GM18858 (cell line): ENCODE measurements at regions not wholly inside any gene's neighbourhood (a gene's known extent, or its start where the extent isn't known, plus 50 kb on each side); places are given as distances from the start of the nearest gene placed in this dataset.
"Not testable (repeated sequence)": the region's sequence is repeated elsewhere in the genome, so short reads cannot be mapped to it uniquely, and the experiment has no call there.

Source experiments
- ATAC-seq: cut with Tn5 transposase; IDR thresholded peaks from one replicate; pipeline ENCODE4 v1.9.1; 2021; ENCODE audit not compliant: unreplicated experiment

DNA sequence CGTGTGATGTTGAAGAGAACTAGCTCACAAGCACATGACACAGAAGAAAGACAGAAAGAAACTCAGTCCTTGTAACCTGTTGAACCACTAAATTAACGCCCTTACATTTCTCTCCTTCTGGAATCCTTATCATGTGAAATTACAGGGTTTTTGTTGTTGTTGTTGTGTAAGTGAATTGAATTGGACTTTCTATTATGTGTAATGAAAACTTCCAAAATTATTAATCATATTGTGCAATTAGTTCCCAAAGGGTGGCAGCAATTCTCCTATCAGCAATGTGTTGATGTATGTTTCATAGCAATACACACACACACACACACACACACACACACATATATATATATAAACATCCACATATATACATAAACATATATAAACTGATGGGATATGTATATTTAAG is 402.2 kb upstream of the TCF4 start:
- ATAC-seq: no peak

DNA sequence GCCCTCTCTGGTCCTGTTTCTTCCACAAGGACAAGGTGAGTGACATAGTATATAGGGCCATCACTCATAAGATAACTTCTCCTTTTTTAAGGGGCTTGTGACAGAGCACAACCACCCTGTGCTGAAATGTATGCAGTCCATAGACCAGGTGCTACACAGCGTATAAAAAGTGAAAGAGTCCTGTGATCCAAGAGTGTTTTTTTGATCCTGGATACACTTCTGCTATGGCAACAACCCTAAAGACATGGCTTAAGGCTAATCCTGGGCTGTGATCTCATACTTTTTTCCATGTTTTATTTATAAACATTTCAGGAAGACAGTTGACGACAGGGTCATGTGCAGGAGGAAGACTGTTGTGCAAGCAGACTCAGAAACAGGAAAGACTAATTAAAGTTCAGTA is 400.5 kb upstream of the TCF4 start:
- no peak for ATAC-seq

DNA sequence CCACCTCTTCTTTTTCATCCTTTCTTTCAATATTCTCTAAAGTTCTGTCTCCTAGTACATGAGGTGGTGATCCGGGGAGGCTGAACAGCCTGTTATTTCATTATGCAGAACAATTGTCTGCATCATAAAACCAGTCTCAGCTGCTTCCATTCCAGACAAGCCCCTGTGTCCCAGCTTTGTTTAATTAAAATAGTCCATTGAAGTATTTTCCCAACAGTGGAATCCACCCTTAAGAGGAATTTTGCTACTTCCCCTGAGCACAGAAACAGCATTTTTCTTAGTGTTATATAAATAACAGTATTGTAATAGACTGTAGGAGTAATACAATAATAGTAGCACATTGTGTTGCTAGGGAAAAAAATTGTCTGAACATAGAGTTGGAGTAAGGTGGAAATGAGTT is 395.4 kb upstream of the TCF4 start:
- no peak for ATAC-seq

DNA sequence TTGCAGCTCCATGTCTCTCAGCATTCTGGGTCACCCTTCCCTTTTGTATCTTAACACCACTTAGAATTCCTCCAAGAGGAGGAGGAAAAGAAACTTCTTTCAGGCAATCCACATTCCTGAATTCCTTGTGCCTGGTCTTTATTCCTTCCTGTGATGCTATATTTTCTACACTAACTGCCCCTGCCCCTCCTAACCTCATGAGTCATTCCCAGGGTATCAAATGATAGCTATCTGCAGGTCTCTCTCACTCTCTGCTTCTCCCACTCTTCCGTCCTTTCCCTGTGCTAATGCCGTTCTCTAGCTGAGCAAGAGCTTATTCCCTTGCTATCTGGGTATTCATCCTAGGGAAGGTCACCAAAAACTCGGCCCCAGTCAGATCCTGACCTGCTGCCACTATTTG is 395.0 kb upstream of the TCF4 start:
- ATAC-seq: no peak

DNA sequence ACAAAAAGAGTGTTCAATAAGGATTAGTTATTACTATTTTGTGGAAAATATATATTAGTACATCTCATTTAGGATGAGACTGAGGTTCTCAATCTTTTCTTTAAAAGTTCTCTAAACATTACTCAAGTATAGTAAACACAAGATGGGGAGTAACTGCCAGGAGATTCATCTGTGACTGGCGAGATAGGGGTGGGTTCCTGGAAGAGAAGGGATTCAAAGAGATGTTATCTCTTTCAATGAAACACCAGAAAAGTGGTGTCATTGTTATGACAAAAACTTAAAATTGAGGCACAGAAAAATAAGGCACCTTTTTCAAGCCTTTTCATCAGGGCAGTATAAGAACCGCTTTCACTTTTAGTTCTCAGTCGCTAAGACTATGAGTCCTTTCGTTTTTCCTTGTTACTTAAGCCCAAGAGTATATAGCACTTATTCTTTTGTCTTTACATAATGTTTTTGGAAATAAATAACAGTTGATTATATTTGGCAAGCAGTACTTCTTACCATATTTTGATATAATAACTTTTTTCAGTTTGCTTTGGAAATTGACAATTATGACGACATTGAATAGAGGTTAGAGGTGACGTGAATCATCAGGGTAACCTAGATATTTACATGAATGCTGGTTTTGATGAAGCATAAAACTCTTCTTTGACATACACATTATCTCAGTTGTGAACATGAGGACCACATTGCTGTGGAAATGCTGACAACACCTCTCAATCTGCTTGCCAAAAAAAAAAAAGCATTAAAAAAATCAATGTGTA is 393.9 kb upstream of the TCF4 start:
- ATAC-seq: no peak

DNA sequence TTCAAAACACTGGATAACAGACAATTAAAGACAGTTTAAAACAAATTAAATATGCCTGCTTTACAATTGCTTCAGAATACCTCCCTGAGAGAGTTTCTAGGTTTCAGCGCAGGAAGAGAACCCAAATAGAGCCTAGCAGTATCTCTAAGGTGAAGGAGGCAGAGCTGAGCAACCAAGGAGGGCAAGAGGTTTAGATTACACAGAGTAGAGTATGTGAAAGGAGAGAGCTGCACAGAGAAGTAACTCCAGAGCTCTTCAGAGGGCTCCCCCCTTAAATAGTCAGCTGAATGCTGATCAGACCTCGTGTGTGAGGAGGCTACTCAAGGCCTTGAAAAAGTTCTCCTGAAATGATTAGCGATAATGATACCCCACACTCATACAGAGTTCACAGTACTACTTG is 386.5 kb upstream of the TCF4 start:
- no peak for ATAC-seq

DNA sequence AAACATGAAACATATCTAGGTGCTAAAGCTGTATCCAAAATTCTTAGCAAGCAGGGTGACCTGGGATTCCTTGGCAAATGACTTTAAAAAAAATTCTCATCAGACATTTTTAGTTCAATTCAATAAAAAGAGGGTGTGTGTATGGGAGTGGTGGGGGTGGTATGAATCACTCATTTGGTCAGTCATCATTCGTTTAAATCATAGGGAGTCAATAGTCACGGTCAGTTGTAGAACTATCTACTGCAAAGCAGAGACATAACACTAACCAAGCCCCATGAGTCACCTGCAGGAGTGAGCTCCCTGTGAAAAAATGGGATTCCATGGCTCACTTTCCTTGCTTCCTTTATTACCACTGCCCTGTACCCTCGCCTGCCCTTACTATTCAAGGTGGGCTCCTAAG is 380.6 kb upstream of the TCF4 start:
- ATAC-seq: no peak

DNA sequence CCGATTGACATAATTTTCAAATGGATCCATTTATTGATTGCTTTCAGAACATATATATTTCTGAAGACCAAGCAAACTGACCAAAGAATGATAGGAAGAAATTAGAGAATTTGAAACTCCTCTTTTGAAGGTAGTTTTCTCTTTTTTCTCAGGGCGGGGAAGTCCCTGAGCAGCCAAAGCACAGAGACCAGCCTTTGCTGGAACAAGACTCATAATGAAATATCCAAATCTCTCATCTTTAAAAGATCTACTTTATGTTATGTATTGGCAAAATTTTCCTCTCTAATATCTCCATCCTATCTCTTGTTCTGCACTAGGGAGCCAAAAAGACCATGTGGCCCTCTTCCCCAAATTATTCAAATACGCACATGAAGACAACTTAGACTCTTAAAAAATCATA is 379.0 kb upstream of the TCF4 start:
- no peak for ATAC-seq

DNA sequence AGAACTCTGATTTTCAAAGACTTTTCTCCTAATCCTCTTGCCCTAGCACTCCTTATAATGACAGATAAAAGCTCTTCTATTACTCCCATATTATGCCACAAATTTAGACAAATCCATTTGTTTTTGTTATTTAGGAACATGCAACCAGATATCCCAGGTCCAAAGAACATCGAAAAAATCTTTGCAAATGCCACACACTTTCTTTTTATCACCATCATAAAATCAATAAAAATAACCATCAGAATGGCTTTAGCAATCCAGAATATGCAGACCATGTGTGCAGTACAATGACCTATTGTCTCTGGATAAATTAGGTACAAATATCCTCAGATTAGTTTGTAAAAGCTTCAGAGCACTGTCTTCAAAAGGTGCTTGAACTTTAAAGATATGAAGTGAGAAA is 376.2 kb upstream of the TCF4 start:
- ATAC-seq: no peak

DNA sequence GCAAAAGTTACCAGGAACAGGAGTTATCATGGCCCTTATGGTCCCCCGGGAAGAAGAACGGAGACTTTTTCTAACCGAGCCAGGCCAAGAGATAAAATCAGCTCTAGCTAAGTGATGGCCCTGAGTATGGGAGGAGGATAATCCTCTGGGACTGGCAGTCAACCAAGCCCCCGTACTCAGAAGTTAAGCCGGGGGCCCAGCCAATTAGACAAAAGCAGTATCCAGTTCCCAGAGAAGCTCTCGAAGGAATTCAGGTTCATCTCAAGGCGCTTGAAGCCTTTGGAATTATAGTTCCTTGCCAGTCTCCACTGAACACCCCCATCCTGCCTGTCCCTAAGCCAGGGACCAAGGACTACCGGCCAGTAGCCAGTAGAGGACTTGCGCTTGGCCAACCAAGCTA is 365.3 kb upstream of the TCF4 start:
- no peak for ATAC-seq

DNA sequence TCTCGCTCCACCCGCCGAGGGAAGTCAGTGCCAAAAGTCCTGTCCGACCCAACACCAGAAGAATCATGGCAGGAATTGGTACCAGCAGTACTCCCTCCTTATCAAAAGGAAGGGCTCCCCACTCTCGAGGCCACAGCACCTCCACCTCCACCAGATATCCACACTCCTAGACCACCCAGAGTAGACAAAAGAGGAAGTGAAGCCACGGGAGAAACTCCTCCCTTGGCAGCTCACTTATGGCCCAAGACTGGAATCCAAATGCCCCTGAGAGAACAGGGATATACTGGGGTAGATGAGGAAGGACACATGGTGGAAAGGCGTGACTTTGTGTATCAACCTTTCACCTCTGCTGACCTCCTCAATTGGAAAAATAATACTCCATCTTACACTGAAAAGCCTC is 363.7 kb upstream of the TCF4 start:
- not testable (repeated sequence) for ATAC-seq

DNA sequence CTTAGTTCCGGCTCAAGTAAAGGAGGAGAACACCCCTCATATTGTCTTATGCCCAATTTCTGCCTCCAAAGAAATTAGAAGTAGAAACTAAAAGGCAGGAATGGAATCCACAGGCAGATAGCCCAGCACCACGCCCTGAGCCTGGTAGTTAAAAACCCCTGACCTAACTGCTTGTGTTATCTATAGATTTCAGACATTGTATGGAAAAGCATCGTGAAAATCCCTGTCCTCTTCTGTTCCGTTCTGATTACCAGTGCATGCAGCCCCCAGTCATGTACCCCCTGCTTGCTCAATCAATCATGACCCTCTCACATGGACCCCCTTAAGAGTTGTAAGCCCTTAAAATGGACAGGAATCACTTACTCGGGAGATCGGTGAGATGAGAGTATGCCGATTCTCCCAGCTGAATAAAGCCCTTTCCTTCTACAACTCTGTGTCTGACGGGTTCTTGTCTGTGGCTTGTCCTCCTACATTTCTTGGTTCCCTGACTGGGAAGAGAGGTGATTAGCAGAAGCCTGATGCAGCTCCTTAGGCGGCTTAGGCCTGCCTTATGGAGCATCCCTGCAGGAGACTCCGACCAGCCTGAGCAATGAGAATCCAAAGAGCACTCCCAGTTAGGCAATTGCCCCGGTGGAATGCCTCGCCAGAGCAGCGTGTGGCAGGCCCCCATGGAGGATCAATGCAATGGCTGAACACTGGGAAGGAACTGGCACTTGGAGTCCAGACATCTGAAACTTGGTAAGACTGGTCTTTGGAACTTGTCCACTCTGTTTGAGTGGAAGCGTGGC is 362.6 kb upstream of the TCF4 start:
- ATAC-seq: no peak

DNA sequence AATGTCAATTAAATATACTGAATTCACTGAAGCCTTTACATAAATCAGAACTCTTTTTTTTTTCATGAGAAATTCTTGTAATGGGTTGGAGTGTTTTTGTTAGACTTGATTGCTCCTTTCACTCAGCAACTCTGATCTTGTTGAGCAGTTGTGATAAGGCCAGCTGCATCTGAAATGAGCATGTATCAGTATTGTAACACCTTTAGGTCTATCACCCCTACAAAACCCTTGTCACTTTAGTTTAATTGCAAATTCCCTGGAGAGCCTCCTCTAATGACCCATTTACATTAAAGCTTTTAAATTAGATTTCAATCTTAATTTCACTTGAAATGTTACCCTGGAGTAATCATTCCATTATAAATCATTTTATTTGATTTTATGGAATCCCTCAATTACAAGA is 346.8 kb upstream of the TCF4 start:
- ATAC-seq: no peak

DNA sequence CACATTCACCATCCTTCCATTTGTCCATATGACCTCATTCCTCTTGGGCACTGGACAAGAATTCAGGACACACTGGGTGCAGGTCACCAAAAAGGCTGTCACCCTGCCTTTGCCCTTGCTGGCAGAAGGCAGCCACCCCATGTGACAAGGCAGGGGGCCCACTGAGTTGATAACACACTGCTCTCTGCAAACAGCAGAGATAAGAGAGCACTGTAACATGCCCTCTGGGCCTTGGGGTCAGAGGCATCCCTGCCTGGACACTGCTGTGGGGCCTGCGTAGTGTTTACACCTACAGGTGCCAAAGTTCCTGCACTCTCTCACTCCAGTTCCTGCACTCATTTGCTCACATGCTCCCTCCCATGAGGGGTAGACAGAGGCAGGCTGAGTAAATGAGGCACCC is 344.7 kb upstream of the TCF4 start:
- no peak for ATAC-seq

DNA sequence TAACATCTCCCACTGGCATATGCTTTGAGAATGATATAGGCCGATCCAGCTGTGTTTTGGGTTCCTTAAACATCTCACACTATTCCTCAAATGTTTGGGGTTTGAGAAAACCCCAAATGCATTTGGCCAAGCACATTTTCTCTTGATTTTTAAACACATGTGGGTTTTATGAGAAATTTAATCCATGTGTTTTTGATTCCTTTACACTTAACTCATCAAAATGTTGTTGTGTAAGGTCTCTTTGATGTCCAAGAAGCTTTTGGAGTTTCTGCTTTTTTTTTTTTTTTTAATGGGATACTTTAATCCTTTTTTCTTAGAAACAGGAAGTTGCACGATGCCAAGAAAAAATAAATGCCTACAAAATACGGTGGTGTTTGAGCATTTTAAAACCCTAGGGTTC is 339.8 kb upstream of the TCF4 start:
- no peak for ATAC-seq

DNA sequence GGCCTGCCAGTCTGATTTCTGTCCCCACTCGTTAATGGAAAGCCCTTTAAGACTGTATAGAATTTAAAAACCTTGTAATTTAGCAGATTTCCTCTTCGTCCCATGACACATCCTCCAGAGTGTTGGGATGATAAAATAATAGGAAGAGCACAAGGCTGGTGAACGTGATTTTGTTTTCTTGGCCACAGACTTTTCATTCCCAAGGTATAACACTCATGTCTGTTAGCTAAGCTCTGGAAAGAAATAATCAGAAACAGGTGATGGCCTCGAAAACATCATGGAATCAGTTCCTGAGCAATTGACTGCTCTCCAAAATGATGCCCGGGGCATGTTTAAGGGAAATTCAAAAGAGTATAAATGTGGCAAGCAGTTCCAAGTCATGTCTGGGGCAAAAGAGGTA is 337.8 kb upstream of the TCF4 start:
- ATAC-seq: no peak

DNA sequence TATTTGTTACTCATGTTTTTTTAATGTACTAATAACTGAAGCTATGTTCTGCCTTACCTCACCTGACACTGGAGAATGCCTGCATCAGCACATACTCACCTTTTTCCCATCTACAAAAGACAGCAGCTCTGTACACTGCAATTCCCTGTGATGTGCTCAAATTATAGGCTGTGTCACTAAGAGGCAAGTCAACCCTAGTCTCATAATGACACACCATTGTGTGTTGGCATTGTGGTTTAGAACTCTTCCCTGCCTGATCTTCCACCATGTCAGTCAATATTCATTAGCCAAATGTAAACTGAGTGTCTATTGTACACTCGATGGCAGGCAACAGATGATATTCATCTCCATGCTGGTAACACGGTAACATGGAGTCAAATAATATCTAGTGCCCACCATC is 332.1 kb upstream of the TCF4 start:
- no peak for ATAC-seq

DNA sequence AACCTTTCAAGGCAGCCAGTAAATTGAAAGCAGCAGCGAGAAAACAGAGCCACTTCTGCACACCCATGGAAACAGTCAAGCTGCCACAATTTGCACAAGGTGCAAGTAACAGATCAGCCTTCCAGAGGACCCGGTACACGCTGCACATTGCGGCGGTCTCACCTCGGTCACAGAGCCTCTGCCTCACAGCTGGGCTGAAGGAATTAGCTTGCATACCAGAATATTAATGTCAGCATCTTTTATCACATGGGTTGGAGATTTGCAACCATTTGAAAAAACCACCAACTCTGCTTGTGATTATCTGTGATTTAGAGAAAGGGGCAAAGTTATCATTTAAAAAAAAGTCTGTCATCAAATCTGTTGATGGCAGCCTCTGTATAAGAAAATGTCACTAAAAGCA is 330.5 kb upstream of the TCF4 start:
- ATAC-seq: no peak

DNA sequence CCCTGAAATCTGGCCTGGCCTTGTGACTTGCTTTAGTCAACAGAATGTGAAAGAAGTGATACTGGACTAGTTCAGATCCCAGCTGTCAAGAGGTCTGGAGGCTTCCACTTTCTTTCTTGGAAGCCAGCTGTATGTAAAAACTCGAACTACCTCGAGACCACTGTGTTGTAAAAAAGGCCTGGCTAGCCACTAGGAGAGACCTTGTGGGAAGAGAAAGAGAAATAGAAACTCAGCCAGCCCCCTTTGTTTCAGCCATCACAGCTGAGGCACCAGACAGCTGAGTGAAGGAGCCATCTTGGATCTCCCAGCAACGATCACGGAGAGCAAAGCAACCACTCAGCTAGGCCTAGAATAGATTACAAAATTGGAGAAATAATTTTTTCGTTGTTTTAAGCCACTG is 324.9 kb upstream of the TCF4 start:
- ATAC-seq: no peak

DNA sequence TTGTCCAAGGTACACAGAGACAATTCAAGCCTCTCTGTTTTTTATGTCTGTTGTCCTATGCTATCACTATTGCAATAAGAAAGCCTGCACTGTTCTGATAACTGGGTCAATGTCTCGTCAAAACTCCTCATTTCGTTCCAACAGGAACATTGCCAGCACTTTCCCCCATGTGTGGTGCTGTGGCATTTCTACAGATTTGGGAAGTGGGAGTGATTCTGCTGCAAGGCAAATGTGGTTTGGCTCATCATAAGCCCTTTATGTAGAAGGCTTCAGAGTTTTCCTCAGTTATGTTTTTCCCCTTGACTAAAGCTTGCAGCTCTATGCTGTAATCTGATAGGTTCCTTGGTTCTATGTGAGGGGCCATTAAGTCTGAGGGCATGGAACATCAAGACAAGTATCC is 324.1 kb upstream of the TCF4 start:
- no peak for ATAC-seq

DNA sequence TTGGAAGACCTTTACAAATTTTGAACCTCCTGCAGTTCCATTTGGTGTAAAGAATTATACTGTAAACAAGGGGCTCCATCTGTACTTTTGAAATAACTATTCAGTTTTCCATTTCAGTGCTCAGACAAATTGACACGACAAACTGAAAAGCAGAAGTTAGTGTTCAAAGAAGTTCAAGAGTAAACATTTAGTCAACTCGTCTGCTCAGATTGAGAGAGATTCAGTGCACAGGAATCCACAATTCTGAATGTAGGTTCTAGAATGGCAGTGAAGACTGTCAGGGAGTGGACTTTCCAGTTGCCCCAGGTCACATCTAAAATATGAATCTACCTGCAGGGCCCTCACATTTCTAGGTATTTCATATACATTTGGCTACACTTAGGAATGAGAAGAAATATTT is 322.3 kb upstream of the TCF4 start:
- ATAC-seq: no peak

DNA sequence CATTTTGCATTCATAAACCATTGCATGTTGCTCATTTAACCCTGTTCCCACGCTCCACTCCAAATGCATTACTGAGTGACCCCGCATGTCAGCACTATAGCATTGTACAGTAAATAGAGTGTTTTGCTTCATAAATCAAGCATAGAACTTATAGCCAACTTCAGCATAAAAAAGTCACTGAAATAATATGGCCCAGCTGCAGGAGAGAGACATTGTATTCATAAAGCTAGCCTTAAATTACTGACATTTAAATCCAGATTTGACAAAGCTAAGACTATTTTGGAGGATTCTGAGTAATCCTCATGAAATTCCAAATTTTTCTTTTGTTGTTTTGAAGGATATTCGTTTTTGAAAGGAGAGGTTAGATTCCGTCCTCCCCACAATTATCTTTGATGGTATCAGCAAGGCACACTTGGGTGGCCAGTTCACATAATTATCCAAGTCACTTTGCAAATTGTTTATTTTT is 320.9 kb upstream of the TCF4 start:
- ATAC-seq: no peak
